Glutamatergic neuron (in vitro differentiated cells): ENCODE measurements at regions not wholly inside any gene's neighbourhood (a gene's known extent, or its start where the extent isn't known, plus 50 kb on each side); places are given as distances from the start of the nearest gene placed in this dataset.

Source experiments
- DNase-seq: peaks from one replicate; pipeline ENCODE4 v3.0.0; 2022
- H3K27ac Mint-ChIP-seq: one replicate; pipeline ENCODE4 v1.8.0; 2020; ENCODE audit warnings: mild to moderate bottlenecking, mixed read lengths, inconsistent platforms; ENCODE audit not compliant: unreplicated experiment
- H3K27me3 Mint-ChIP-seq: one replicate; pipeline ENCODE4 v1.8.0; 2020; ENCODE audit warnings: mild to moderate bottlenecking, moderate library complexity, mixed read lengths, inconsistent platforms; ENCODE audit not compliant: unreplicated experiment
- H3K36me3 Mint-ChIP-seq: one replicate; pipeline ENCODE4 v1.8.0; 2020; ENCODE audit warnings: mild to moderate bottlenecking, mixed read lengths, inconsistent platforms; ENCODE audit not compliant: unreplicated experiment
- H3K4me1 Mint-ChIP-seq: one replicate; pipeline ENCODE4 v1.8.0; 2020; ENCODE audit warnings: mild to moderate bottlenecking, low read depth, mixed read lengths, inconsistent platforms; ENCODE audit not compliant: unreplicated experiment
- H3K4me3 Mint-ChIP-seq: one replicate; pipeline ENCODE4 v1.8.0; 2020; ENCODE audit warnings: mild to moderate bottlenecking, mixed read lengths, inconsistent platforms; ENCODE audit not compliant: unreplicated experiment
- H3K9me3 Mint-ChIP-seq: one replicate; pipeline ENCODE4 v1.8.0; 2020; ENCODE audit warnings: mild to moderate bottlenecking, moderate library complexity, mixed read lengths, inconsistent platforms; ENCODE audit not compliant: unreplicated experiment
- TF ChIP-seq, protein P1 (sequence below): fragments of 200-600 bp; sonication (generic); IDR thresholded peaks from one replicate; pipeline ENCODE4 v1.5.0; 2021; ENCODE audit not compliant: partially characterized antibody, unreplicated experiment

DNA sequence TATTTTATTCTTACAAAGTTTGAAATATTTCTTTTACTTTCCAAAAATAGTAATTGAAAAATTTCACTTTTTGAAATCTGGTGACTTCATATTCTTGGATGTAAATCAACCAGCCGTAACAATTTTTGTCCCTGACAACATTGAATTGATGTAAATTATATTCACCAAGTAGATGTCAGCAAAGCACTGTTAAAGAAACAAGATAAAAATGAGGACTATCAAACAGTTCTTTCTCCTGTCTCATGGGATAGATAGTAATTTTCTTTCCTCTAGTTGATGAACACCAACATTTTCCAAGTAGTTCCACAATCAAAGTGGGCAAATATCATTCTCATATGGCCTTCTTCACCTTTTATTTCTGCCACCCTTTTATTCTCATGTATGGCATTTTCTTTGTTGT, 1461.9 kb downstream of the MAT2B start:
- TF ChIP-seq, protein P1, sequence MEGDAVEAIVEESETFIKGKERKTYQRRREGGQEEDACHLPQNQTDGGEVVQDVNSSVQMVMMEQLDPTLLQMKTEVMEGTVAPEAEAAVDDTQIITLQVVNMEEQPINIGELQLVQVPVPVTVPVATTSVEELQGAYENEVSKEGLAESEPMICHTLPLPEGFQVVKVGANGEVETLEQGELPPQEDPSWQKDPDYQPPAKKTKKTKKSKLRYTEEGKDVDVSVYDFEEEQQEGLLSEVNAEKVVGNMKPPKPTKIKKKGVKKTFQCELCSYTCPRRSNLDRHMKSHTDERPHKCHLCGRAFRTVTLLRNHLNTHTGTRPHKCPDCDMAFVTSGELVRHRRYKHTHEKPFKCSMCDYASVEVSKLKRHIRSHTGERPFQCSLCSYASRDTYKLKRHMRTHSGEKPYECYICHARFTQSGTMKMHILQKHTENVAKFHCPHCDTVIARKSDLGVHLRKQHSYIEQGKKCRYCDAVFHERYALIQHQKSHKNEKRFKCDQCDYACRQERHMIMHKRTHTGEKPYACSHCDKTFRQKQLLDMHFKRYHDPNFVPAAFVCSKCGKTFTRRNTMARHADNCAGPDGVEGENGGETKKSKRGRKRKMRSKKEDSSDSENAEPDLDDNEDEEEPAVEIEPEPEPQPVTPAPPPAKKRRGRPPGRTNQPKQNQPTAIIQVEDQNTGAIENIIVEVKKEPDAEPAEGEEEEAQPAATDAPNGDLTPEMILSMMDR: no peak
- no peaks in the 10 kb centered on the region for H3K9me3 Mint-ChIP-seq
- H3K4me3 Mint-ChIP-seq: no peak overlapping the region
- H3K36me3 Mint-ChIP-seq: no peaks in the 10 kb centered on the region
- no peaks in the 10 kb centered on the region for H3K4me1 Mint-ChIP-seq
- no peak overlapping the region for H3K27ac Mint-ChIP-seq
- H3K27me3 Mint-ChIP-seq: no peaks in the 10 kb centered on the region
- DNase-seq: no peak

- Mint-ChIP-seq H3K36me3 (peaks cover 16% of the 10 kb centered on the region), H3K27me3 (no peaks in the 10 kb centered on the region), H3K9me3 (no peaks in the 10 kb centered on the region), H3K4me3 (no peak overlapping the region), H3K4me1 (no peaks in the 10 kb centered on the region), H3K27ac (no peak overlapping the region)
- TF ChIP-seq, protein P1: no peak
- no peak for DNase-seq
These were observed 1467.6 kb downstream of the MAT2B start for GRCh38 chr5:164972973-164973372.

DNA sequence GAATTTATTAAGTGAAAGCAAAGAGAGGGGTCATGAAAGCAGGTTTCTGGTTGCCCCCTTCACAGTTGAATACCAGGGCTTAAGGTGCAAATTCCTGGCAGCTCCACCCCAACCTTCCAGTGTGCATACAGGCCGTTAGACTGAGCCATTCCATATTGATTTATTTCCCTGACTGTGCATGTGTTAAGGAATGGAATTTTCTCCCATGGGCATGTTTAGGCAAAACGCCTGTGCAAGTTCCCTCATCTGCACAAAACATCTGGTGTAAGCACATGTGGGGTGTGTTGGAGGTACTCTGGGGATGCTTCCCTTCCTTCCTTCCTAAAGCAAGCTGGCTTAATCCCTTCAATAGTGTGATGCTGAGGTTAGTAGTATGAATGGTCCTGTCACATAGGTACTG, 1470.6 kb downstream of the MAT2B start:
- TF ChIP-seq, protein P1: no peak
- DNase-seq: no peak
- H3K27ac Mint-ChIP-seq: no peak overlapping the region
- H3K4me1 Mint-ChIP-seq: no peaks in the 10 kb centered on the region
- H3K9me3 Mint-ChIP-seq: no peaks in the 10 kb centered on the region
- no peaks in the 10 kb centered on the region for H3K27me3 Mint-ChIP-seq
- H3K4me3 Mint-ChIP-seq: no peak overlapping the region
- peaks cover 18% of the 10 kb centered on the region for H3K36me3 Mint-ChIP-seq

DNA sequence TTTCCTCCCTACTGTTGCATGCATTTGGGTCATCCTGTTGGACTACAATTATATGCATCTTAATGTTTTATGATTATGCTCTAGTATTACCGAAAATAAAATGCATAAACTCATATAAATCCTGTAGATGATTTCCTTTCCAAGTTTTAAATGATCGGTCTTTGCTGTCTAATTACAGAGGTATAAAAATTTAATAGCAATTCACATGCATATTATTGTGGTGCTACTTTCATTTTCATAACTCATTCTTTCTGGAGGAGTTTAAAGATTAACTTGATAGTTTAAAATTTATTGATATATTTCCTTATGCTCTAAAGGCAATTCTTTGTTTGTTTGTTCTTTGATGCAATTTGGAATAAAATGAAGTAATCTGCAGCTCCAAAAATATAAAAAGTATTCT, 1475.1 kb downstream of the MAT2B start:
- no peak for DNase-seq
- Mint-ChIP-seq H3K36me3 (peaks cover 8% of the 10 kb centered on the region), H3K4me1 (no peaks in the 10 kb centered on the region), H3K4me3 (no peak overlapping the region), H3K27me3 (no peaks in the 10 kb centered on the region), H3K27ac (no peak overlapping the region), H3K9me3 (no peaks in the 10 kb centered on the region)
- TF ChIP-seq, protein P1: no peak

- Mint-ChIP-seq H3K27ac (no peak overlapping the region), H3K4me3 (no peak overlapping the region), H3K36me3 (no peaks in the 10 kb centered on the region), H3K27me3 (no peaks in the 10 kb centered on the region), H3K4me1 (peaks cover 3% of the 10 kb centered on the region), H3K9me3 (no peaks in the 10 kb centered on the region)
- DNase-seq: no peak
- TF ChIP-seq, protein P1: no peak
These were observed 1492.7 kb downstream of the MAT2B start for GRCh38 chr5:164998142-164998541.
